Spleen (tissue), 11 donors: ENCODE measurements at regions not wholly inside any gene's neighbourhood (a gene's known extent, or its start where the extent isn't known, plus 50 kb on each side); places are given as distances from the start of the nearest gene placed in this dataset.

Experiments
- DNase-seq: peaks from one replicate; pipeline ENCODE4 v3.0.0-alpha.2; 2020
- H3K27ac ChIP-seq, 8 donors: fragments of 200-600 bp; sonication (generic) in 7 of 8; 1 replicate in 4 of 8; 2 replicates in 4 of 8; pipeline versions ENCODE4 v1.5.0 to v1.8.0; 2016 to 2021; ENCODE audit warnings: inconsistent platforms in 4 of 8, mild to moderate bottlenecking in 4 of 8, moderate library complexity in 1 of 8
- H3K27me3 ChIP-seq, 7 donors: fragments of 200-600 bp; sonication (generic) in 6 of 7; replicated peaks in 1 of 7; 1 replicate in 4 of 7; 2 replicates in 3 of 7; pipeline versions ENCODE4 v1.5.0 to v1.8.0; 2016 to 2021; ENCODE audit warnings: inconsistent platforms in 3 of 7, mild to moderate bottlenecking in 1 of 7
- H3K36me3 ChIP-seq, 6 donors: fragments of 200-600 bp; sonication (generic) in 5 of 6; 1 replicate in 4 of 6; 2 replicates in 2 of 6; pipeline versions ENCODE4 v1.5.0 to v1.8.0; 2016 to 2021; ENCODE audit warnings: inconsistent platforms in 2 of 6
- H3K4me1 ChIP-seq, 6 donors: fragments of 200-600 bp; sonication (generic) in 5 of 6; 1 replicate in 3 of 6; 2 replicates in 3 of 6; pipeline versions ENCODE4 v1.5.0 to v1.8.0; 2016 to 2021; ENCODE audit warnings: inconsistent platforms in 3 of 6
- H3K4me3 ChIP-seq, 8 donors: fragments of 200-600 bp; sonication (generic) in 7 of 8; 1 replicate in 4 of 8; 2 replicates in 4 of 8; pipeline versions ENCODE4 v1.5.0 to v1.8.0; 2016 to 2021; ENCODE audit warnings: inconsistent platforms in 4 of 8, mild to moderate bottlenecking in 4 of 8, moderate library complexity in 2 of 8
- H3K9me3 ChIP-seq, 8 donors: fragments of 200-600 bp; sonication (generic) in 7 of 8; 1 replicate in 4 of 8; 2 replicates in 4 of 8; pipeline versions ENCODE4 v1.5.0 to v1.8.0; 2016 to 2021; ENCODE audit warnings: inconsistent platforms in 4 of 8
- POLR2A ChIP-seq, 3 donors: fragments of 450-650 bp; IDR thresholded peaks; one replicate each; pipeline ENCODE4 v1.5.1; 2017; ENCODE audit warnings: antibody characterized with exemption in 3 of 3, mild to moderate bottlenecking in 1 of 3
- POLR2AphosphoS5 ChIP-seq, 3 donors: sonication (generic); formaldehyde crosslinking; IDR thresholded peaks; one replicate each; pipeline ENCODE4 v1.5.1; 2017; ENCODE audit warnings: antibody characterized with exemption in 3 of 3
- WGBS, 5 donors: extraction: QIAGEN DNeasy Blood & Tissue Kit in 3 of 5; methylation state at CpG; one replicate each; pipeline versions ENCODE4 v1.1.5 to v1.1.7; 2013 to 2018; 5-methylcytosine and 5-hydroxymethylcytosine counted together
- intact Hi-C: fragments of 100-400 bp; cut with DNase I; formaldehyde crosslinking; loops from one replicate; pipeline ENCODE4 v1.15.0; 2023; ENCODE audit warnings: low total_unique reads
- TF ChIP-seq, protein P1 (sequence below), 11 experiments: fragments of 200-600 bp in 7 of 11; fragments of 450-650 bp in 4 of 11; sonication (generic) in 4 of 11; IDR thresholded peaks in 8 of 11; conservative IDR thresholded peaks in 3 of 11; 1 replicate in 7 of 11; 2 replicates in 4 of 11; pipeline versions ENCODE4 v1.4.0 to v1.8.0; 2016 to 2021; ENCODE audit warnings: antibody characterized with exemption in 11 of 11, inconsistent platforms in 4 of 11, mild to moderate bottlenecking in 1 of 11
- donor health status: healthy with polysubstance abuse.
- donor health status: DM: no; HTN: no; CAD: no; lungs with moderate emphysema.
- donor health status: DM: no; HTN: no; CAD: no.
- donor health status: Bipolar disorder and iron deficiency.
- donor health status: healthy.
- donor health status: DM: no; HTN: no; CAD: no.
- donor health status: DM: yes; HTN: yes; CAD: no.

DNA sequence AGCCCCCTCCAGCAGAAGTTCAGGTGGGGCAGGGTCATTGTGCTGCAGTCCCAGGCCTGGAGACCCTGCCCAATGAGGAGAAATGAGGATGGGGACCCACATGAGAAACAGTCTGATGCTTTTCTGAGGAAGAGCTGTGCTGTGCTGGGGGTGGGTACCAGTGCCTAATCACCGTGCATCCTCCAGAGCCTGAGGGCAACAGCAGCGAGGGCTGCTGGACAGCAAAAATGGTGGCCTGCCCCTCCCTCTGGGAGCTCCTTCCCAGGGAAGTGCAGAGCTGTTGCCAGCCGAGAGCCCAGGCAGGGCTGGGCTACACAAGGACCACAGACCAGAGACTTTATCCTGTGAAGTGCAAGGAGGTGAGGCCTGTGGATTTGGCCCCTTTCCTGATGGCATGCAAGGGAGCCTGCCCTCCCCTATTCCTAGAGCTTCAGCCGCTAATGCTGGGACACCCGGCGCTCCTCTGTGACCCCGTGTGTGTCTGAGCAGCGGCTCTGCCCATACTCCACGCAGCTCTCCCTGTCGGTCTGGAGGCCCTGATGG lies 134.8 kb downstream of the DSEL start:
- Histone ChIP-seq H3K4me1 (no peaks in the 10 kb centered on the region), H3K36me3 (no peaks in the 10 kb centered on the region), H3K27me3 (no peaks in the 10 kb centered on the region), H3K4me3 (no peak overlapping the region), H3K9me3 (no peaks in the 10 kb centered on the region), H3K27ac (no peak overlapping the region)
- DNase-seq: no peak
- TF ChIP-seq, protein P1, sequence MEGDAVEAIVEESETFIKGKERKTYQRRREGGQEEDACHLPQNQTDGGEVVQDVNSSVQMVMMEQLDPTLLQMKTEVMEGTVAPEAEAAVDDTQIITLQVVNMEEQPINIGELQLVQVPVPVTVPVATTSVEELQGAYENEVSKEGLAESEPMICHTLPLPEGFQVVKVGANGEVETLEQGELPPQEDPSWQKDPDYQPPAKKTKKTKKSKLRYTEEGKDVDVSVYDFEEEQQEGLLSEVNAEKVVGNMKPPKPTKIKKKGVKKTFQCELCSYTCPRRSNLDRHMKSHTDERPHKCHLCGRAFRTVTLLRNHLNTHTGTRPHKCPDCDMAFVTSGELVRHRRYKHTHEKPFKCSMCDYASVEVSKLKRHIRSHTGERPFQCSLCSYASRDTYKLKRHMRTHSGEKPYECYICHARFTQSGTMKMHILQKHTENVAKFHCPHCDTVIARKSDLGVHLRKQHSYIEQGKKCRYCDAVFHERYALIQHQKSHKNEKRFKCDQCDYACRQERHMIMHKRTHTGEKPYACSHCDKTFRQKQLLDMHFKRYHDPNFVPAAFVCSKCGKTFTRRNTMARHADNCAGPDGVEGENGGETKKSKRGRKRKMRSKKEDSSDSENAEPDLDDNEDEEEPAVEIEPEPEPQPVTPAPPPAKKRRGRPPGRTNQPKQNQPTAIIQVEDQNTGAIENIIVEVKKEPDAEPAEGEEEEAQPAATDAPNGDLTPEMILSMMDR (IDR thresholded peaks at IDR 0.05 in 8 of 11, conservative IDR thresholded peaks at IDR 0.05 in 3 of 11): no peak
- TF ChIP-seq POLR2AphosphoS5 (IDR thresholded peaks at IDR 0.05): no peak
- no peak for TF ChIP-seq POLR2A (IDR thresholded peaks at IDR 0.05)
- WGBS, 5 donors: 86 to 98% (median 94%) methylated on average over 9 to 10 of the region's 10 CpGs
- intact Hi-C loops: no loop called here

- Histone ChIP-seq H3K36me3 (no peaks in the 10 kb centered on the region), H3K27ac (no peak overlapping the region), H3K4me1 (no peaks in the 10 kb centered on the region), H3K27me3 (no peaks in the 10 kb centered on the region), H3K9me3 (no peaks in the 10 kb centered on the region), H3K4me3 (no peak overlapping the region)
- WGBS, 5 donors: 80 to 94% (median 90%) methylated on average over 1 to 3 of the region's 3 CpGs
- no peak for DNase-seq
- no peak for TF ChIP-seq POLR2A (IDR thresholded peaks at IDR 0.05)
- TF ChIP-seq POLR2AphosphoS5 (IDR thresholded peaks at IDR 0.05): no peak
- TF ChIP-seq, protein P1 (IDR thresholded peaks at IDR 0.05 in 8 of 11, conservative IDR thresholded peaks at IDR 0.05 in 3 of 11): no peak
- intact Hi-C loops: no loop called here
Measured at GRCh38 chr18:67380867-67381266, 135.7 kb downstream of the DSEL start.

GRCh38 chr18:67379981-67380380 lies 136.5 kb downstream of the DSEL start:
- TF ChIP-seq POLR2A (IDR thresholded peaks at IDR 0.05): no peak
- TF ChIP-seq, protein P1 (IDR thresholded peaks at IDR 0.05 in 8 of 11, conservative IDR thresholded peaks at IDR 0.05 in 3 of 11): no peak
- no peak for TF ChIP-seq POLR2AphosphoS5 (IDR thresholded peaks at IDR 0.05)
- intact Hi-C loops: no loop called here
- no peaks in the 10 kb centered on the region for H3K36me3 ChIP-seq
- WGBS, 5 donors: 83 to 90% (median 86%) methylated on average over 2 of the region's 2 CpGs
- H3K9me3 ChIP-seq: no peaks in the 10 kb centered on the region
- H3K4me1 ChIP-seq: no peaks in the 10 kb centered on the region
- no peak overlapping the region for H3K27ac ChIP-seq
- DNase-seq: no peak
- no peaks in the 10 kb centered on the region for H3K27me3 ChIP-seq
- no peak overlapping the region for H3K4me3 ChIP-seq

GRCh38 chr18:67376372-67376771 lies 140.1 kb downstream of the DSEL start:
- H3K4me3 ChIP-seq: no peak overlapping the region
- H3K27ac ChIP-seq: no peak overlapping the region
- DNase-seq: no peak
- H3K9me3 ChIP-seq: no peaks in the 10 kb centered on the region
- H3K36me3 ChIP-seq: no peaks in the 10 kb centered on the region
- H3K27me3 ChIP-seq: no peaks in the 10 kb centered on the region
- intact Hi-C loops: no loop called here
- no peaks in the 10 kb centered on the region for H3K4me1 ChIP-seq
- TF ChIP-seq POLR2AphosphoS5 (IDR thresholded peaks at IDR 0.05) (no peak), POLR2A (IDR thresholded peaks at IDR 0.05) (no peak)
- TF ChIP-seq, protein P1 (IDR thresholded peaks at IDR 0.05 in 8 of 11, conservative IDR thresholded peaks at IDR 0.05 in 3 of 11): no peak
- WGBS, 5 donors: 65 to 85% (median 77%) methylated on average over 2 of the region's 2 CpGs
